Adipocyte (in vitro differentiated cells): ENCODE measurements at regions not wholly inside any gene's neighbourhood (a gene's known extent, or its start where the extent isn't known, plus 50 kb on each side); places are given as distances from the start of the nearest gene placed in this dataset.

Experiments used
- DNase-seq: peaks from one replicate; pipeline ENCODE4 v3.0.0-alpha.2; 2015; ENCODE audit warnings: low read depth
- H3K27me3 ChIP-seq: replicated peaks from 2 replicates; pipeline ENCODE4 v1.7.0; 2013; ENCODE audit warnings: mild to moderate bottlenecking, low read length, moderate library complexity; ENCODE audit not compliant: control insufficient read depth, insufficient read depth
- H3K36me3 ChIP-seq: 2 replicates; pipeline ENCODE4 v1.7.0; 2013; ENCODE audit warnings: low read length, mild to moderate bottlenecking, moderate library complexity; ENCODE audit not compliant: control insufficient read depth, insufficient read depth, severe bottlenecking
- H3K4me1 ChIP-seq: 2 replicates; pipeline ENCODE4 v1.7.0; 2013; ENCODE audit warnings: mild to moderate bottlenecking, low read length, moderate library complexity; ENCODE audit not compliant: control insufficient read depth, insufficient read depth
- H3K4me3 ChIP-seq: 2 replicates; pipeline ENCODE4 v1.7.0; 2013; ENCODE audit warnings: mild to moderate bottlenecking, low read length, moderate library complexity
- H3K9ac ChIP-seq: 2 replicates; pipeline ENCODE4 v1.7.0; 2013; ENCODE audit warnings: mild to moderate bottlenecking, low read length, moderate library complexity
- H3K9me3 ChIP-seq: 2 replicates; pipeline ENCODE4 v1.7.0; 2013; ENCODE audit warnings: mild to moderate bottlenecking, low read length, moderate library complexity; ENCODE audit not compliant: control insufficient read depth

GRCh38 chr17:79356839-79357447 is 253.9 kb downstream of the RBFOX3 start:
- H3K4me3 ChIP-seq, result no peak overlapping the region
- no peak for DNase-seq
- H3K27me3 ChIP-seq, result peaks cover 46% of the 10 kb centered on the region
- H3K36me3 ChIP-seq, result no peaks in the 10 kb centered on the region
- H3K4me1 ChIP-seq, result no peaks in the 10 kb centered on the region
- no peak overlapping the region for H3K9ac ChIP-seq
- H3K9me3 ChIP-seq, result peaks cover 3% of the 10 kb centered on the region

GRCh38 chr17:79355165-79355564 is 255.7 kb downstream of the RBFOX3 start:
- Histone ChIP-seq H3K4me3 (no peak overlapping the region), H3K4me1 (no peaks in the 10 kb centered on the region), H3K9ac (no peak overlapping the region), H3K9me3 (peaks cover 5% of the 10 kb centered on the region), H3K27me3 (peaks cover 42% of the 10 kb centered on the region), H3K36me3 (no peaks in the 10 kb centered on the region)
- DNase-seq, result no peak

- no peaks in the 10 kb centered on the region for H3K4me1 ChIP-seq
- no peaks in the 10 kb centered on the region for H3K36me3 ChIP-seq
- peaks cover 5% of the 10 kb centered on the region for H3K9me3 ChIP-seq
- DNase-seq, result no peak
- peaks cover 49% of the 10 kb centered on the region for H3K27me3 ChIP-seq
- no peak overlapping the region for H3K4me3 ChIP-seq
- H3K9ac ChIP-seq, result no peak overlapping the region
Measured at GRCh38 chr17:79354173-79354820, 256.6 kb downstream of the RBFOX3 start.

- Histone ChIP-seq H3K36me3 (no peaks in the 10 kb centered on the region), H3K27me3 (peaks cover 48% of the 10 kb centered on the region), H3K9me3 (peaks cover 5% of the 10 kb centered on the region), H3K9ac (no peak overlapping the region), H3K4me3 (no peak overlapping the region), H3K4me1 (no peaks in the 10 kb centered on the region)
- no peak for DNase-seq
Measured at GRCh38 chr17:79353548-79353947, 257.3 kb downstream of the RBFOX3 start.

GRCh38 chr17:79353016-79353415 is 257.8 kb downstream of the RBFOX3 start:
- Histone ChIP-seq H3K36me3 (no peaks in the 10 kb centered on the region), H3K27me3 (peaks cover 48% of the 10 kb centered on the region), H3K4me1 (no peaks in the 10 kb centered on the region), H3K9me3 (peaks cover 5% of the 10 kb centered on the region), H3K9ac (no peak overlapping the region), H3K4me3 (no peak overlapping the region)
- DNase-seq, result no peak

- no peaks in the 10 kb centered on the region for H3K4me1 ChIP-seq
- H3K9me3 ChIP-seq, result peaks cover 5% of the 10 kb centered on the region
- no peak overlapping the region for H3K9ac ChIP-seq
- H3K4me3 ChIP-seq, result no peak overlapping the region
- peaks cover 61% of the 10 kb centered on the region for H3K27me3 ChIP-seq
- H3K36me3 ChIP-seq, result no peaks in the 10 kb centered on the region
- no peak for DNase-seq
Measured at GRCh38 chr17:79350533-79350932, 260.3 kb downstream of the RBFOX3 start.

- DNase-seq, result no peak
- H3K4me3 ChIP-seq, result no peak overlapping the region
- no peaks in the 10 kb centered on the region for H3K36me3 ChIP-seq
- H3K4me1 ChIP-seq, result no peaks in the 10 kb centered on the region
- no peak overlapping the region for H3K9ac ChIP-seq
- H3K9me3 ChIP-seq, result peaks cover 10% of the 10 kb centered on the region
- peaks cover 61% of the 10 kb centered on the region for H3K27me3 ChIP-seq
Measured at GRCh38 chr17:79349506-79350400, 261.1 kb downstream of the RBFOX3 start.

GRCh38 chr17:79342376-79342775 is 267.8 kb downstream of the ENGASE start:
- no peak for DNase-seq

GRCh38 chr17:79341816-79342215 is 267.2 kb downstream of the ENGASE start:
- H3K4me3 ChIP-seq, result no peak overlapping the region
- H3K36me3 ChIP-seq, result no peaks in the 10 kb centered on the region
- no peak for DNase-seq
- H3K9ac ChIP-seq, result no peak overlapping the region
- peaks cover 6% of the 10 kb centered on the region for H3K9me3 ChIP-seq
- H3K27me3 ChIP-seq, result peaks cover 51% of the 10 kb centered on the region
- no peaks in the 10 kb centered on the region for H3K4me1 ChIP-seq

More at GRCh38 chr17:79342376-79342775, 267.8 kb downstream of the ENGASE start:
- Histone ChIP-seq H3K27me3 (peaks cover 52% of the 10 kb centered on the region), H3K4me1 (no peaks in the 10 kb centered on the region), H3K36me3 (no peaks in the 10 kb centered on the region), H3K4me3 (no peak overlapping the region), H3K9me3 (peaks cover 6% of the 10 kb centered on the region), H3K9ac (no peak overlapping the region)

- H3K36me3 ChIP-seq, result no peaks in the 10 kb centered on the region
- peaks cover 45% of the 10 kb centered on the region for H3K27me3 ChIP-seq
- H3K9ac ChIP-seq, result no peak overlapping the region
- no peaks in the 10 kb centered on the region for H3K4me1 ChIP-seq
- peaks cover 6% of the 10 kb centered on the region for H3K9me3 ChIP-seq
- no peak for DNase-seq
- no peak overlapping the region for H3K4me3 ChIP-seq
Measured at GRCh38 chr17:79341222-79341780, 266.7 kb downstream of the ENGASE start.
